Hepatic stellate cell (primary cell): ENCODE measurements at regions not wholly inside any gene's neighbourhood (a gene's known extent, or its start where the extent isn't known, plus 50 kb on each side); places are given as distances from the start of the nearest gene placed in this dataset.
"Not testable (repeated sequence)": the region's sequence is repeated elsewhere in the genome, so short reads cannot be mapped to it uniquely, and the experiment has no call there.

ENCODE experiments used
- DNase-seq: peaks from one replicate; pipeline ENCODE4 v3.0.0; 2011; ENCODE audit warnings: low spot score

- no peak for DNase-seq
Measured at GRCh38 chr13:62838929-62839328, 1423.3 kb upstream of the PCDH20 start.

DNA sequence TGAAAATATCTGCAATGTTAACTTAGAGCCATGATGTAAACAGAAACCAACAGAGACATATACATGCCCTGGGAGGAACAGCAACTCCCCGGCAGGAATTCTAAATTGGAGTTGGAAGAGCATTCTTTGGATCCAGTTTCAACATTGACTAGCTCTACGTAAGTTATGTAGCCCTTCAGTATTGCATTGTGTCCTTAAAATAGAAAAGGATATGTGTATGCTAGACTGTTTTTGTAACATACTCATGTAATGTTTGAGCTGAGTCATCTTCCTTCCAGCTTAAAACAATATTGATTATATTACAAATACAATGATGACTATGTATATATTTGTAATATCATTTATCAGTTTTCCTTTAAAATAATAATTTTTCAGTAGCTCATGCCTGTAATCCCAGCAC lies 1422.2 kb upstream of the PCDH20 start:
- no peak for DNase-seq

DNA sequence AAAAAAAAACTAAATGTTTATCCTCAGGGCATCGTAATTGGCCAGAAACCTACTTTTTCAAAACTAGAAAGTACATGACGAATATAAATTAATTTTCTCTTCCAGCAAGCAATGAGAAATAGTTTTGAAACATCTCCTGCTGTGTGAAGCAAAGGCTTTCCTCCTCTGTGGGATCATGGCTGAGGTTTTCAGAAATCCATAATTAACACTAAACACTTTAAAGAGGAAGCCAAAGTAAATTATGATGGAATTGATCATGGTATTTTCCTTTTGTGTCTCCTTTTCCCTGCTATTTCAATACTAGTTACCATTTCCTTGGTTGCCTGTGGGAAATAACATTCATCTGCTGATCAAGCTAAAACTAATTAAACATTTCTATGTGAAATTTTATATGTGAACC lies 1413.8 kb upstream of the PCDH20 start:
- DNase-seq, result no peak

DNA sequence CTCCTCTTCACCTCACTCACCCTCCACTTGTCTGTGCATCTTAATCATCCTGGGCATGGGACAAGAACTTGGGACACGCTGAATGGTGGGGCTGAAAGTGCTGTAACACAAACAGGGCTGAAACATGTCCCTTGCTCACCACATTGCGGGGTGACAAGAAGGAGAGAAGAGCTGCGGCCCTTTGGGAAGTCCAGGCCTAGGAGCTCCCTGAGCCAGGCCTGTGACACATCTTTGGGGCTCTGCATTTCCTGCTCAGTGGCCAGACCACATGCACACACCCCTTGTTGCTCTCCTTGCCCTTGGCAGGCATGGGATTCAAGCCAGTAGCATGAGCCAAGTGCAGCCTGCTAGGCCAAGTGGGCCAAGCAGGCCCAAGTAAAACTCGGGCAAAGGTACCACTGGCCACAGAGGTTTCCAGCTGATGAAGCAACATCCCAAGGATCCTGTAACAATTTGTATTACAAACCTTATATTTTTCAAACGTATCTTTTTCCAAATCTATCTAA lies 1384.3 kb upstream of the PCDH20 start:
- DNase-seq, result no peak

- no peak for DNase-seq
Measured at GRCh38 chr13:62799038-62799535, 1383.4 kb upstream of the PCDH20 start.

DNA sequence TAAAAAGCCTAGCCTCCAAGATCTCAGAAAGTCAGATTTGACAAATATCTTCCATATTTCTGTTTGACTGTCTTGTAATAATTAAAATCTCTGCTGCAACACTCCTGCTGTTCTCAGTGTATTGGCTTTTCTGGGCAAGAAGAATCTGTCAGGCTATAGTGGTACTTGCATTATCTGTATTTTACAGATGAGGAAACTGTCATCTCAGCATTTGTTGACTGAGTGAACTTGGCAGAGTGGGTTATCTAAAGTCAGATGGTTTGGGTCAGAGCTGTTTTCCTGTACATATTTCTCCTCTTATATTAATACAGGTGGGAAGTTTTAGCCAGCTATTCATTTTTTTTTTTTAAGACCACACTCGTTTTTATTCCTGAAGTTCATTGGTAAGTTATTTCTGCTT lies 1378.2 kb upstream of the PCDH20 start:
- no peak for DNase-seq

- no peak for DNase-seq
Measured at GRCh38 chr13:62781866-62782265, 1366.2 kb upstream of the PCDH20 start.

DNA sequence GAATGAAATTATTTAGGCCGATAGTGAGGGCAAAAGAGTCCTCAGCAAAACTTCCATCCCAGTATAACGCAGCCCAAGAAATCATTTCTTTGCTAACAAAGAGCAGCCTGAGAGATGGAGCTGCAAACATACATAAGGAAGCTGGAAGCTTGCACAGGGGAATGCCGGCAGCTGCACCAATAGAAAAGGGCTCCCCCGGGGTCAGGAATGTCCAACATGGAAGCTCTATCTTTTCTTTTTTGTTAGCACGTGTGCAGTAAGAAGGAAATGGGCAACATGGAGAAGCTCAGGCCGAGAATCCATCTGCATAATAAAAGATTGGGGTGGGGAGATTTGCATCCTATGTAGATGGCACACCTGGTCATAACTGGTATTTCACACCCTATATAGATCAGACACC lies 1363.5 kb upstream of the PCDH20 start:
- no peak for DNase-seq

- no peak for DNase-seq
Measured at GRCh38 chr13:62767473-62767872, 1351.8 kb upstream of the PCDH20 start.

DNA sequence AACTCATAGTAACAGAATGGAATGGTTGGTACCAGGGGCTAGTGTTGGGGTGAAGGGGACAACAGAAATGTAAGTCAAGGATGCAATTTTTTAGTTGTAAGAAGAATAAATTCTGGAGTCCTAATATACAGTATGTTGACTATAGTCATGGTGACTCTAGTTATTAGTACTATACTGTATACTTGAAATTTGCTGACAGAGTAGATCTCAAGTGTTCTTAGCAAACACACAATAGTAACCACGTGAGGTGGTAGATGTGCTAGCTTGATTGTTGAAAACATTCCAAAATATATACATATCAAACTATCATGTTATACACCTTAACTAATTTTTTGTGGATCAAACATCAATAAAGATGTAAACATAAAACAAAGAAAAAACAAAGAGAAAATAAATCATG lies 1345.1 kb upstream of the PCDH20 start:
- DNase-seq, result no peak

DNA sequence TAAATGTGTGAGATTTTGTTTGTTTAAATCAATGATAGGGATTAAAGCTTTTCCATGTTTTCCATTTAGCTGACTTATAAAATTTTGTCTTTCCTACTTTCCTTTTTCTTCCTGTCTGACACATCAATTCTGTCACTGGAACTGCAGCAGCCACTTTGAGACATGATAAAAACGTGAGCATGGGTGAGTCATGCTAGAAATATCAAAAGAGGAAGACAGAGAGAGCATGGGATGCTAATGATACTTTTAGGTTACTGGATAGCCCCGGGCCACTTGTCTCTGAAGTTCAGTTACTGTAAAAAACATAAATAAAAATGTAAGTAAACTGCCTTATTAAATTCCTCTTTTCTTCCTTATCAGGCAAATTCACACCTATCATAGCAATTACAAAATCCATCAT lies 1332.0 kb upstream of the PCDH20 start:
- DNase-seq, result no peak

DNA sequence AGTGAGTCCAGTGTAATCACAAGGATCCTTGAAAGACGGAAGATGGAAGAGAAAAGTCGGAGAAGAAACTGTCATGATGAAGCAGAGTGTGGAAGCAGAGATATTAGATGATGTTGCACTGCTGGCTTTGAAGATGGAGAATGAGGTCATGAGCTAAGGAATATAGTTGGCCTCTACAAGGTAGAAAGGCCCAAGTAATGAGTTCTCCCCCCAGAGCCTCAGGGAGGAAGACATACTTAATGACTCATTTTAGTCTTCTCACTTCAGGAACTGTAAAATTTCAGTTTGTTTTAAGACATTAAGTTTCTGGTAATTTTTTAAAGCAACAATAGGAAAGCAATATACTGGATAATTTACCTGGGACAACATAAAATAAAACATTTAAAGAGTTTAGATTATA lies 1331.5 kb upstream of the PCDH20 start:
- DNase-seq, result no peak

GRCh38 chr13:62729746-62730145 lies 1314.1 kb upstream of the PCDH20 start:
- not testable (repeated sequence) for DNase-seq

GRCh38 chr13:62721893-62722292 lies 1306.2 kb upstream of the PCDH20 start:
- no peak for DNase-seq

- DNase-seq, result not testable (repeated sequence)
Measured at GRCh38 chr13:62711948-62712347, 1296.3 kb upstream of the PCDH20 start.

DNA sequence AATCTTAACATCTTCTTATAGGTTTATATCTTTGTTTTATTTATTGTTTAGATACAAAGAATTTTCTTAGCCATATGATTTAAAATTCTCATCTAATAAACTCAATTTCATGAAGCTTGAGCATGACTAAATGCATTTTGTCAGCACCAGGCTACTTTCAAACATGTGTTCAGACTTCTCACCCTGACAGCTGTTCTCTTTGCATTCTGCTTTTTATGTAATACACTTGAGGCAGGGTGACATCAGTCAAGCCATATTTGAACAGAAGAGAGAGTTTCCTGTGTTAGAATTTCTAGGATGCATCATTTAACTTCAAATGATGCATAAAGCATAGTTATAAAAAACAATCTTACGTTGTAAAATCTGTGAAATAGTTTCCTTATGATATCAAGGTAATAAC lies 1295.1 kb upstream of the PCDH20 start:
- DNase-seq, result no peak

DNA sequence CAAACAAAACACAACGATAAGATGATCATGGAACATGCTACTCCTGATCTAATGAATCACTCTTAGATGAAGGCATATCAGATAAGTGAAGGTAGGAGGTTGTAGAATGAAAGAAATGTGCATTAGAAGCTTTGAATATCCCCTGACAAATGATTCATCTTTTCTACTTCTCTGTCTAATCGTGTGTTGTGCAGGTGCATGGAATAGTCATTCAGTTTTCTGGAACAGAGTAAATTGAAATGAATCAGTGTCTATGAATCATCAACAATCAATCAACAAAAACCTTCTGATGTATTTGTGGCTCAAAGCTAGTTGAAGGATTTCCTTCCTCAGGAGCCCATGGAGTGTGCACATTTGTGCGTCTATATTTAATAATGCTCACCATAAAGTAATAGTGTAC lies 1290.4 kb upstream of the PCDH20 start:
- DNase-seq, result no peak

GRCh38 chr13:62704875-62705274 lies 1289.2 kb upstream of the PCDH20 start:
- DNase-seq, result no peak

DNA sequence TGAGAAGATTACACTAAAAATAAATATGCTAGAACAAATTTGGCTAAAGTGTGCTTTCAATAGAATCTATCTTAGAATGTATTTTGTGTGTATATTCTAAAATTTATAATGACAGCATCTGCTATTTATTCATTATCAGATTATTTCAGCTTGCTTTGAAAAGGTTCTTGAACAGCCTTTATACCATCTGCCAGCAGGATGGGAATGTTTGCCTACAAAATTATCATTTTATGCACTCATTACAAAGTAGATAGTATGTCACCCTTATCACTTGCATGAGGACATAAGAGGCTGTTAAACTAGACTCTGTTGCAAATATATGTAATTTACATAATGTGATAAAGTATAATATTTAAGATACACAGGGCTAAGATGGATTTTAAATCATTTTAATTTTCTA lies 1286.9 kb upstream of the PCDH20 start:
- DNase-seq, result no peak

GRCh38 chr13:62697701-62698100 lies 1282.1 kb upstream of the PCDH20 start:
- no peak for DNase-seq

DNA sequence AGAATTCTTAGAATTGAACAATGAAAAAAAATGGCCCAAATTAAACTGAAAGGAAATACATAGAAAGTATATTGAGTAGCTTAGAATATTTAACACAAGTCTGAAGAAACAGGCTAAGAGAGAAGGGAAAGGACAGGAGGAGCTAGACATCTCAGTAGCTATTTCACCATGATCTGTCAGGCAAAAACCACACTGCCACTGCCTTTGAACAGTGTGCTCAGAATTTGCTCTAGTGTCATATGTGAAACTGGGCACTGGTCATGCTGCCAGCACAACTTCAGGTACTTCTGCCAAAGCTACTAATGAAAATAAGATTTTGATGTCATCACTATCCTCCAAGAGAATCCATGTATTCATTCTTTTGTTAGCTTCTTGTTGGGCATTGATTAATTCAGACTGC lies 1280.8 kb upstream of the PCDH20 start:
- no peak for DNase-seq

DNA sequence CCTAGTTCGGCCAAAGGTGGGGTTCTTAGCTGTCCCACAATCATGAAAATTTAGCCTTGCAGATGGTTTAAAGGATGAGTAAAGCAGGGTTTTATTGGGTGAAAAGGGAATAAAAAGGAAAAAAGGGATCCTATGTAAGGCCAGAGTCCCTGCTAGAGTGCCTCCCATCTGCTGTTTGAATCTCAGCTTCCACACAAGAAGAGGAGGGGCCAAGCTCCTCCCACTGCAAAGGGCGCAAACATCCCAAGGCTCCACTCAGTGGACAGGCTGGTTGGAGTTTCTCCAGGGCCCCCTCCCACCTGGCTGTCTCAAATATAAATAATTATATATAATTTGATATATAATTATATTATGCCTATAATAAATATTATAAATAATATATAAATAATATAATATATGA lies 1272.1 kb upstream of the PCDH20 start:
- DNase-seq, result no peak

GRCh38 chr13:62684359-62684758 lies 1268.7 kb upstream of the PCDH20 start:
- no peak for DNase-seq

GRCh38 chr13:62682788-62683187 lies 1267.1 kb upstream of the PCDH20 start:
- DNase-seq, result no peak

- DNase-seq, result no peak
Measured at GRCh38 chr13:62678039-62678438, 1262.4 kb upstream of the PCDH20 start.
